Kidney capillary endothelial cell (primary cell): ENCODE measurements at regions not wholly inside any gene's neighbourhood (a gene's known extent, or its start where the extent isn't known, plus 50 kb on each side); places are given as distances from the start of the nearest gene placed in this dataset.

Experiments used
- DNase-seq: peaks from one replicate; pipeline ENCODE4 v3.0.0-alpha.2; 2018; ENCODE audit warnings: low spot score

GRCh38 chr5:133854554-133854953 is 113.9 kb downstream of the C5orf15 start:
- no peak for DNase-seq

- no peak for DNase-seq
These were observed 114.6 kb downstream of the C5orf15 start for GRCh38 chr5:133853646-133854365.

DNA sequence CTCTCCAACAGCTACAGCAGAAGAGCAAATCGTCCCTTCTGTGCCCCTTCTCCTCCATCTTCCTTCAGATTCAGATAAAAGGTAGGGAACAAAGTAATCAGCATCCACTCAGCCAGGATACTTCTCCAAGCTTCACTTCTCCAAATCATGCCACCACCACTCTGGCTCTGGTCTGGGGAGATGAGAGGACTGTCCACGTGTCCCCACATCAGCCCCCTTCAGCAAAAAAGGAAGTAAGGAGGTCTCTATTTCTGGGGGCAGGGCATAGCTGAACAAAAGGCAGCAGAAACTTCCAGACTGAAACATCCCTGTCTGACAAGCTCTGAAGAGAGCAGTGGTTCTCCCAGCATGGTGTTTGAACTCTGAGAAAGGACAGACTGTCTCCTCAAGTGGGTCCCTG is 116.9 kb downstream of the C5orf15 start:
- DNase-seq, result no peak

- no peak for DNase-seq
These were observed 117.6 kb downstream of the C5orf15 start for GRCh38 chr5:133850811-133851210.

DNA sequence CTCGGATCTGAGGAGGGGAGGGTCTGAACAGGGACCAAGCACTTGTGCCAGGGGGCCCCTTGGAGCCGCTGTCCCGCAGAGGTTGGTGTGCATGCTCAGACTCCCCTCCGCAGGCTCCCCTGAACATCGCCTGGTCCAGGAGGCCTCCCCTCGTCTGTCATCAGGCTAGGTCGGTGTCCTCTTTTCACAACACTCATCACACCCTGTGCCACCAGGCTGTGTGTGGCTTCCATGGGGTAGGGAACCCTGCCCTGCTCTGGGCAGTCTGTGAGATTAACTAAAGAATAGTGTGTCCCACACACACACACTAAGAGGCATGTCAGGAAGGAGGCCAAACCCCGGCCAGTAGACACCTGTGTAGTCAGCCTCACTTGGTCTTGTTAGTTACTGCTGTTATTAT is 119.3 kb downstream of the C5orf15 start:
- no peak for DNase-seq

- DNase-seq, result no peak
These were observed 120.0 kb downstream of the C5orf15 start for GRCh38 chr5:133848341-133848811.

- DNase-seq, result no peak
These were observed 120.5 kb downstream of the C5orf15 start for GRCh38 chr5:133847886-133848285.

DNA sequence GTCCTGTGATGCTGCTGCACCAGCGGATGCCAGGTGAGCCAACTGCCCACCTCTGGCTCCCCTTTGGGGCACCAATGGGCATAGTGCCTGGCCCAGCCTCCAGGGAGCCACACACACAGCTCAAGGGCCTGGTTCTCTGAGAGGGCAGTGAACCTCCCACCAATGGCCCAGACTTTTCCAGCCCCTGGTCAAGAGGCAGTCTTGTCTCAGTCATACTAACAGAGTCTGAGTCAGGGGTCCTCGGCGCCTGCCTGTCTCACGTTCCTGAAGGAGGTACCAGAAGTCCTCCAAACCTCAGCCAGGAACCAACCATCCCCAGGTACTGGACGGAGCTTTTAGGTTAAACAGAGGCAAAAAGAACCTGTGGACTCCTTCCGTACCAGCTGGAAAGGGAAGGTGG is 121.1 kb downstream of the C5orf15 start:
- DNase-seq, result no peak

DNA sequence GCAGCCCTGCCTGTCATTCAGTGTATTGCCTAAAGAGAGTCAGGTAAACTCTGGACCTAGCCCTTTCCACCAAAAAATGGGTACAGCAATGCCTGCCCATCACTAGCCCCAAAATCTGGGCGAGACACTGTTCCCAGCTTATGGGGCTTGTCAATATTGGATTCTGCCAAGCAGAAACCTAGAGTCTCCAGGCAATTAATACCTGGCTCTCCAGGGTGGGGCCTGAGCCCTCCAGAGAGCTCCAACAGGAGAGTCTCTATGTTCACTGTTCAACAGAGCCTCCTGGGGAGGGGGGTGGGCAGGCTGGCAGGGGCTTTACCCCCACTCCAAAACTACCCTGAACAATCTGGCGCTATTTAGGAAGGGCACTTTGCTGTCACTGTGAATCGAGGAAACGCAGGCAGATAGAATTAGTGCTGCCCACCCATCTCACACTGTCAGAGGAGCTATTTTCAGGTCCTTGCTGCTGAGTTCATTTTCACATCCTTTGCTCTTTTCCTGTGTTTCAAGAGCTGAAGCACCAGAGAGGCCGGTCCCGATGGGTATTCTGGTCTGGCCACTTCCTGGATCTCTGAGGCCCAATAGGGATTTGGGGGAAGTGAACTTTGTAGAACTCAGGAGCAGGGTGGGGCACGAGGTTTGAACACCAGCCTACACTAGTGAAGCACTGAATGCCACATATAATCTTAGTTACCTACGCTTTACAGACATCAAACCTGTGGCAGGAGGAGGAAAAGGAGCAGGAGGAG is 121.8 kb downstream of the C5orf15 start:
- no peak for DNase-seq

DNA sequence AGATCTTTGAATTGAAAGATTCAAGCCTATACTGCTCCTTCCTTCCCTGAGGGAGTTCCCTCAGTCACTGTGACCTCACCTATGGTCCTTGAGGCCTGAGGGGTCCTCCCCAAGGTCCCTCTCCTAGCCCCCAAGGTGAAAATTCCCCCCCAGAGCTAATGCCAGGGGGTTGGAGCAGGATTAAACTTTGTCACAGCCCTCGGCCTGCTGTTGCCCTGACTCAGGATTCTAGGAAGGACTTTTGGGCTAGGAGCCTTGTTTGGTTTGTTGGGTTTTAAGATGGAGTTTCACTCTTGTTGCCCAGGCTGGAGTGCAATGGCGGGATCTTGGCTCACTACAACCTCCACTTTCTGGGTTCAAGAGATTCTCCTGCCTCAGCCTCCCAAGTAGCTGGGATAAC is 123.2 kb downstream of the C5orf15 start:
- no peak for DNase-seq

DNA sequence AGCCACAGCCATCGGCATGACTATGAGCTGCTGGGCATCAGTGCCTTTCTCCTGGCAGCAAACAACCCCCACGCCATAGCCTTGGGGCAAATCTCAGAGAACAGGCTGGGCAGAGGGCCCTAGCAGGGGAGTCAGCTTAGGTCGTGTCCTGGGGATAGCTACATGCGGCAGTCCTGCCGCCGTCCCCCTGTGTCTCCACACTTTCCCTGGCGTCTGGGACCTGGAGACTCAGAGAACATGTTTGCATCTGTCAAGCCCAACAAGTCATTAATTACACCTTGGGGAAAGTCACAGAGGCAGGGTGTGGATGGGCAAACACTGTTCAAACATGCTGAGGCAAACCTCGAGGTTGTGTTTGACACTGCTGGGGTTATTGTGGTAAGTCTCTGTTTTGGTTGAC is 123.6 kb downstream of the C5orf15 start:
- DNase-seq, result no peak

DNA sequence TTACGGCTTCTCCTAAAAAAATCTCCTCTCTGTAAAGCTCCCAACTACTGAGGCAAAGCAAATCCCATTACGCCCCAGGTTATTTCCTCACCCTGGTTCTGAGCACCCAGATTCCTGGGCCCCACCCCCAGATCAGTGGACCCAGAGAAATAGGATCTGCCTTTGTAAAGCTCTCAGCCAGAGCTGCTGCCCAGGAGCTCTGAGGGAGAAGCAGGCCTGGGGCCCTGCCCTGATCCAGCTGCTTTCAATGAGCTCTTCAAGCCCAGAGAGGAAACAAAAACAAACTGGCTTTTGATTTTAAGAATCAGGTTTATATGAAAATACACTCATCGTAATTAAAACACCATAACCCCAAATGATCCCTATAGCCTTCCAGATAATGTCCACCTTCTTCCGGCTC is 124.5 kb downstream of the C5orf15 start:
- no peak for DNase-seq

DNA sequence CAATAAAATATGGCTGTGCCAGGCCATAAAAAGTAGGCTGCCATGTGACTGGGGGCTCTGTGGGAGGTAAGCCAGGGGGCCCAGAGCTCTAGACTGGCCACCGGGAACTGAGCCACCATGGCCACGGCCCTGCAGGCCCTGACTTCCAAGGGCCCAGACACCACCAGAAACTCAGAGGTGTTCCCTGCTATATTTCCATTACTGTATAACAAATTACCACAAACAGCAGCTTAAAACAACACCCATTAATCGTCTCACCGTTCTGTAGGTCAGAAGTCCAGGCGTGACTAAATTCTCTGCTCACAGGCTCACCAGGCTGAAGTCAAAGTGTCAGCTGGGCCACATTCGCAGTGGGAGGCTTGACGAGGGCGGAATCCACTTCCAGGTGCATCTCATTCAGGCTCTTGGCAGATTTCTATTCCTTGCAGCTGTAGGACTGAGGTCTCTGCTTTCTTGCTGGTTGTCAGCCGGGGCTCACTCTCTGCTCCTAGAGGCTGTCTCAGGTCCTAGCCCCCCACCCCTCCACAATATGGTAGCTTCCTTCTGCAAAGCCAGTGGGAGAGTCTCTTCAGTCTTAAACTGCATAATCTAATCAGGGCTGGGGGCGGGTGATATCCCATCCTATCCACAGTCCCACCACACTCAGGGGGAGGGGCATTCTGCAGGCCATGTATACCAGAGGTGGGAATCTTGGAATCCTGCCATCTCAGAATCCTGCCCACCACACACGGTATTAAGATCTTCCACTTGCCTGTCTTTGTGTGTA is 125.4 kb downstream of the C5orf15 start:
- DNase-seq, result no peak

GRCh38 chr5:133841831-133842750 is 126.3 kb downstream of the C5orf15 start:
- DNase-seq, result no peak

- DNase-seq, result no peak
These were observed 128.3 kb downstream of the C5orf15 start for GRCh38 chr5:133840168-133840567.

DNA sequence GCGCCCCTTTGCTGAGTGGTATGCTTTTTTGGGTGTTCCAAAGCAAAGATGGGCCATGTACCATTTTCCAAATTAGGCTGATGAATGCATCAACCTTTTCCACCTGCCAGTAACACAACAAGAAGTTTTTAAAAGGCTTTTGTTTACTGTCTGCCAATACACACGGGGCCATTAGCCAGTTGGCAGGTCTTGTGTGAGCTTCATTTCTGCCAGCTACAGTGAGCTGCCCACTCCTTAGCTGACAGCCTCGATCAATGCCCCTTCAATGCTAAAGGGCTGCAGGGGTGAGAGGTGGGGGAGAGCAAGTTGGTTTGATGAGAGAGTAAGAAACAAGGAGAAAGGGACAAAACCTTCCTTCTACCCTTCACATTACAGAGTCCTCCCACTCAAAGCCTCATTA is 128.7 kb downstream of the C5orf15 start:
- no peak for DNase-seq

GRCh38 chr5:133839090-133839489 is 129.3 kb downstream of the C5orf15 start:
- no peak for DNase-seq

DNA sequence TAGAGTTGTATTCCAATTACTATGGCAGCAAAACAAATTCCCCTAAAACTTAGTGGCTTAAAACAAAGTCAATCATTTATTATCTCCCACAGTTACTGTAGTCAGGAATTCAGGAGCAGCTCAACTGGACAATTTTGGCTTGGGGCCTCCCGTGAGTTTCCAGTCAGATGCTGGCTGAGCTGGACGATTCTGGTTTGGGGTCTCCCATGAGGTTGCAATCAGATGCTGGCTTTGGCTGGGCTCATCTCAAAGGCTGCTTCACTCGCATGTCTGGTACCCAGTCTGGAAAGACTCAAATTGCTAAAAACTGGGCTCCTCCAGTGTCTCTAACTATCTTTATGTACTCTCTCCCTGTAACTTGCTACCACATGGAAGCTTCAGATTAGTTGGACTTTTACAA is 130.1 kb downstream of the C5orf15 start:
- DNase-seq, result no peak

DNA sequence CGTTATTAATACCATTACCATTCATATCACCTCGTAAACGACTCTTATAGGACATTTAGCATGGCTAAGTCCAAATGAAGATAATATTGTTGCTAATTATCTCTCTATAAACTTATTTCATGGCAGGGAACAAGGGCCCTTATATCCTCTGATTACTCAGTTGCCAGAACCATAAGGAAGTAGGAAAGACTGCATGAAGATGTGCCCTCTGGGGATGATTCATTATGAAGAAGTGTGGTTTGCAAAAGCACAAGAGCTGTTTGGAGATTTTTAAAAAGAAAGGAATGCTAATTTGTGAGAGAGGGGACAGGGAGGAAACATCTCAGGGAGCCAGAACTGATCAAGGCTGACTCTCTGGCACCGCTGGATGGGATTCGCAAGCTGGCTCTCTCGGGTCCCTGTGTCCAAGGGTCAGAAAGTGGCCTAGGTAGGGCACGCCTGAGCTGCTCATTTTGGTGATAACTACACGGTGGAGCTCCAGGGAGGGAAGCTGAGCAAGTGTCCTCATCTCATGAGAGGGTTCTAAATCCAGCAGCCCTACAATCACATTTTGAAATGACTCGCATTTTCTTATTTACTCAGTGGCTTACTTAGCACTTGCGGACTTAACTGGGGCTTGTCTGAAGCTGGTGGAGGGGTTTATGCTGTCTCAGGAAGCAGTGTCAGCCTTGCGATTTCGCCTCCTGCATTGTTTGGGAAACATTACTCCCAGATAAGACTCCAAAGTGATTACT is 136.8 kb downstream of the C5orf15 start:
- DNase-seq, result no peak

GRCh38 chr5:133830911-133831310 is 137.5 kb downstream of the C5orf15 start:
- DNase-seq, result no peak

DNA sequence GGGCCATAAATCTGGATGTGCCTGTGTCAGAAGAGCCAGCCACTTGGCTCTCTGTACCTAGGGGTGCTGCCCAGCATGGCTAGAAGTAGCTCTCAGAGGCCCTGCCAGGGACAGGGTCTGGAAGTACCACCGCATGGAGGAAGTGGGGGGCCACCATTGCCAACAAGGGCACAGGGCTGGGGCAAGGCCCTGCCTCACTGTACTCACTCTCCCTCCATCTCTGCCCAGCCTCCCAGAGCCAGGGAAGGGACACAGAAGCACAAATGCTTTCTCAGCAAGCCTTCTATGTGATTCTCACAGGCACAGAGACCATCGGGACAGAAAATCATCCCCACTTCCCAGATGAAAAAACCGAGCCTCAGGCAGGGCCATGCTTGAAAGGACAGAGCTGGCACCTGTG is 138.1 kb downstream of the C5orf15 start:
- no peak for DNase-seq
